SK-N-SH treated with all-trans-retinoic acid at 6 μM for 48 hours (cell line): ENCODE measurements at regions not wholly inside any gene's neighbourhood (a gene's known extent, or its start where the extent isn't known, plus 50 kb on each side); places are given as distances from the start of the nearest gene placed in this dataset.

Experiments
- ATAC-seq: fragments of 200-7000 bp; cut with Tn5 transposase; 3 replicates; pipeline ENCODE4 v1.9.1; 2020; ENCODE audit warnings: mild to moderate bottlenecking, moderate library complexity
- ARNTL ChIP-seq: fragments of 450-650 bp; formaldehyde crosslinking; IDR thresholded peaks from 2 replicates; pipeline ENCODE4 v1.5.0; 2020; ENCODE audit warnings: low read depth, mild to moderate bottlenecking, moderate library complexity, borderline replicate concordance
- BACH2 ChIP-seq: fragments of 250-450 bp; sonication (Bioruptor Pico); IDR thresholded peaks from 2 replicates; pipeline ENCODE4 v1.9.0; 2021; ENCODE audit warnings: mild to moderate bottlenecking, borderline replicate concordance
- ESRRG ChIP-seq: fragments of 250-450 bp; sonication (Bioruptor Pico); IDR thresholded peaks from 2 replicates; pipeline ENCODE4 v1.6.1; 2021; ENCODE audit warnings: mild to moderate bottlenecking
- GLIS3 ChIP-seq: fragments of 250-450 bp; sonication (Bioruptor Pico); IDR thresholded peaks from 2 replicates; pipeline ENCODE4 v1.5.0; 2020; ENCODE audit warnings: mild to moderate bottlenecking, moderate library complexity
- ISL1 ChIP-seq: fragments of 250-450 bp; sonication (Bioruptor Pico); IDR thresholded peaks from 2 replicates; pipeline ENCODE4 v2.1.2; 2022; ENCODE audit warnings: mild to moderate bottlenecking, moderate library complexity
- OSR1 ChIP-seq: fragments of 250-450 bp; sonication (Bioruptor Pico); IDR thresholded peaks from 2 replicates; pipeline ENCODE4 v1.8.0; 2022; ENCODE audit warnings: moderate library complexity, mild to moderate bottlenecking, inconsistent platforms
- PPARA ChIP-seq: fragments of 250-450 bp; sonication (Bioruptor Pico); IDR thresholded peaks from 2 replicates; pipeline ENCODE4 v1.5.0; 2020; ENCODE audit warnings: mild to moderate bottlenecking, borderline replicate concordance
- RARB ChIP-seq: fragments of 250-450 bp; sonication (Bioruptor Pico); IDR thresholded peaks from 2 replicates; pipeline ENCODE4 v1.8.0; 2021; ENCODE audit warnings: mild to moderate bottlenecking, moderate library complexity
- SNAI2 ChIP-seq: fragments of 250-450 bp; sonication (Bioruptor Pico); IDR thresholded peaks from 2 replicates; pipeline ENCODE4 v1.5.0; 2020; ENCODE audit warnings: mild to moderate bottlenecking, moderate library complexity
- TCF4 ChIP-seq: fragments of 250-450 bp; sonication (Bioruptor Pico); IDR thresholded peaks from 2 replicates; pipeline ENCODE4 v1.8.0; 2021; ENCODE audit warnings: mild to moderate bottlenecking, moderate library complexity, borderline replicate concordance
- TOX ChIP-seq: fragments of 250-450 bp; sonication (Bioruptor Pico); IDR thresholded peaks from 2 replicates; pipeline ENCODE4 v1.8.0; 2021; ENCODE audit warnings: mild to moderate bottlenecking, moderate library complexity, borderline replicate concordance
- ZC3H10 ChIP-seq: fragments of 250-450 bp; sonication (Bioruptor Pico); IDR thresholded peaks from 2 replicates; pipeline ENCODE4 v1.5.1; 2021; ENCODE audit warnings: mild to moderate bottlenecking, moderate library complexity
- ZFP3 ChIP-seq: fragments of 250-450 bp; sonication (Bioruptor Pico); IDR thresholded peaks from 2 replicates; pipeline ENCODE4 v1.5.0; 2020; ENCODE audit warnings: mild to moderate bottlenecking, moderate library complexity
- ZFP30 ChIP-seq: fragments of 450-650 bp; formaldehyde crosslinking; IDR thresholded peaks from 2 replicates; pipeline ENCODE4 v1.5.0; 2022; ENCODE audit warnings: mild to moderate bottlenecking, moderate library complexity
- ZNF565 ChIP-seq: fragments of 450-650 bp; formaldehyde crosslinking; conservative IDR thresholded peaks from 2 replicates; pipeline ENCODE4 v1.5.0; 2020; ENCODE audit warnings: low read depth, mild to moderate bottlenecking, moderate library complexity
- ZNF70 ChIP-seq: fragments of 450-650 bp; formaldehyde crosslinking; IDR thresholded peaks from 2 replicates; pipeline ENCODE4 v1.5.0; 2020; ENCODE audit warnings: mild to moderate bottlenecking, moderate library complexity
- ZNF8 ChIP-seq: fragments of 450-650 bp; formaldehyde crosslinking; IDR thresholded peaks from 2 replicates; pipeline ENCODE4 v1.5.0; 2020; ENCODE audit warnings: mild to moderate bottlenecking, moderate library complexity
- TF ChIP-seq, protein P1 (sequence below): fragments of 250-450 bp; sonication (Bioruptor Pico); IDR thresholded peaks from 2 replicates; pipeline ENCODE4 v1.8.0; 2021; ENCODE audit warnings: low read depth, mild to moderate bottlenecking, moderate library complexity, borderline replicate concordance
- TF ChIP-seq, protein P2 (sequence below): fragments of 250-450 bp; sonication (Bioruptor Pico); IDR thresholded peaks from 2 replicates; pipeline ENCODE4 v1.5.1; 2020; ENCODE audit warnings: low read depth, mild to moderate bottlenecking, moderate library complexity
- TF ChIP-seq, protein P3 (sequence below): fragments of 250-450 bp; sonication (Bioruptor Pico); IDR thresholded peaks from 2 replicates; pipeline ENCODE4 v1.8.0; 2020; ENCODE audit warnings: mild to moderate bottlenecking, moderate library complexity, borderline replicate concordance
- TF ChIP-seq, protein P4 (sequence below): fragments of 250-450 bp; sonication (Bioruptor Pico); IDR thresholded peaks from 2 replicates; pipeline ENCODE4 v1.5.1; 2021; ENCODE audit warnings: mild to moderate bottlenecking, moderate library complexity
- TF ChIP-seq, protein P5 (sequence below): fragments of 250-450 bp; sonication (Bioruptor Pico); IDR thresholded peaks from 2 replicates; pipeline ENCODE4 v1.5.0; 2020; ENCODE audit warnings: mild to moderate bottlenecking, moderate library complexity

DNA sequence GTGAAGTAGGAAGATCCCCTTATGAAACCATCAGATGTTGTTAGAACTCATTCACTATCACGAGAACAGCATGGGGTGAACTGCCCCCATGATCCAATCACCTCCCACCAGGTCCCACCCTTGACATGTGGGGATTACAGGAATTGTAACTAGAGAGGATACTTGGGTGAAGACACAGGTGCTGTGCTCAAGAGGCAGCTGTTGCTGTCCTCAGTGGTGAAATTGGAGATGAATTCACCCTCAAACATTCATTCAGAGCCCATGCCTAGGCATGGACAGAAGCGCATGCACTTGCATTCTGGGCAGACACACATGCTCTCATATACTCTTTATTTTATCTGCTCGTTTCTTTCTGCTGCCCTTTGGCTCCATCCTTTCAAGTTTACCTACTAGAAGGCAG, 385.0 kb downstream of the INSC start:
- ATAC-seq: no peak
- TF ChIP-seq ZC3H10 (CRISPR knock-in tag) (no peak), TCF4 (CRISPR knock-in tag) (no peak), SNAI2 (CRISPR knock-in tag) (no peak), TOX (CRISPR knock-in tag) (no peak), PPARA (no peak), ZFP3 (CRISPR knock-in tag) (no peak), GLIS3 (CRISPR knock-in tag) (no peak), ZNF70 (CRISPR knock-in tag) (no peak), ISL1 (no peak)
- TF ChIP-seq, protein P1, sequence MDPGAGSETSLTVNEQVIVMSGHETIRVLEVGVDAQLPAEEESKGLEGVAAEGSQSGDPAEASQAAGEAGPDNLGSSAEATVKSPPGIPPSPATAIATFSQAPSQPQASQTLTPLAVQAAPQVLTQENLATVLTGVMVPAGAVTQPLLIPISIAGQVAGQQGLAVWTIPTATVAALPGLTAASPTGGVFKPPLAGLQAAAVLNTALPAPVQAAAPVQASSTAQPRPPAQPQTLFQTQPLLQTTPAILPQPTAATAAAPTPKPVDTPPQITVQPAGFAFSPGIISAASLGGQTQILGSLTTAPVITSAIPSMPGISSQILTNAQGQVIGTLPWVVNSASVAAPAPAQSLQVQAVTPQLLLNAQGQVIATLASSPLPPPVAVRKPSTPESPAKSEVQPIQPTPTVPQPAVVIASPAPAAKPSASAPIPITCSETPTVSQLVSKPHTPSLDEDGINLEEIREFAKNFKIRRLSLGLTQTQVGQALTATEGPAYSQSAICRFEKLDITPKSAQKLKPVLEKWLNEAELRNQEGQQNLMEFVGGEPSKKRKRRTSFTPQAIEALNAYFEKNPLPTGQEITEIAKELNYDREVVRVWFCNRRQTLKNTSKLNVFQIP (CRISPR knock-in tag): no peak
- TF ChIP-seq, protein P2, sequence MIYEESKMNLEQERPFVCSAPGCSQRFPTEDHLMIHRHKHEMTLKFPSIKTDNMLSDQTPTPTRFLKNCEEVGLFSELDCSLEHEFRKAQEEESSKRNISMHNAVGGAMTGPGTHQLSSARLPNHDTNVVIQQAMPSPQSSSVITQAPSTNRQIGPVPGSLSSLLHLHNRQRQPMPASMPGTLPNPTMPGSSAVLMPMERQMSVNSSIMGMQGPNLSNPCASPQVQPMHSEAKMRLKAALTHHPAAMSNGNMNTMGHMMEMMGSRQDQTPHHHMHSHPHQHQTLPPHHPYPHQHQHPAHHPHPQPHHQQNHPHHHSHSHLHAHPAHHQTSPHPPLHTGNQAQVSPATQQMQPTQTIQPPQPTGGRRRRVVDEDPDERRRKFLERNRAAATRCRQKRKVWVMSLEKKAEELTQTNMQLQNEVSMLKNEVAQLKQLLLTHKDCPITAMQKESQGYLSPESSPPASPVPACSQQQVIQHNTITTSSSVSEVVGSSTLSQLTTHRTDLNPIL: no peak

DNA sequence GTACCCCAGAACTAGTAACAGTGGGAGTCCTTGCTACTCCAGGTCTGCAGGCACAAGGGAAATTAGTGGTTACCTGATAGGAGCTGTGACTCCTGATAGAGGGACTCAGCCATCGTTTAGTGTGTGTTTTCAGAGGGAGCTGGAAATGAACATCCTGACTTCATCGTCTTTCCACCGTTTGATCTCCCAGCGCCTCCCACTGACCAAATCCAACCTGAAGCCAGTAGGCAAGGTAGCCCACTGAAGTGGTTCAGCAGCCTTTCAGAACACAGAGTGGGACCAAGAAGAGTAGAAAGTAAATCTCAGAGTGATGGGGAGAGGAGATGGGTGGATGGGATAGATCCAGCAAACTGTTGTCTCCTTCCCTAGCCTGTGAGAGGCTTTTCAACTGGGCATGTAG, 385.9 kb downstream of the INSC start:
- ATAC-seq: no peak
- no peak for TF ChIP-seq TCF4 (CRISPR knock-in tag)
- no peak for TF ChIP-seq ZNF8
- TF ChIP-seq RARB (CRISPR knock-in tag): no peak

DNA sequence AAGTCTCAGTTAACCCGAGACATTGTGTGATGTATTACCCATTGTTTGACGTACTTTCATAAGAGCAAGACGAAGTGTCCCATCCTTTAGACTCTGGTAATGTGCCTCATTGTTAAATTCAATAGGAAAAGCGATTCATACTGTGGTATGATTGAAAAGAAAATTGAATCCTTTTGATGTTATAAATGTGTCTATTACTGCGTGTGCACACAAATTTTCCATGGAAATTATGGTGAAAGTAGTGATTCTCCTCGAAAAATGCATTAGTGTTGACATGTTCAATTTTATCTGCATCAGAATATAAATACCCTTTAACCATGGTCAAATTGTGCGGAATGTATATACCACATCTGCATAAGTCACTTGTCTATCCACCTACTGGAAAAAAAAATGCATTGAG, 386.8 kb downstream of the INSC start:
- no peak for TF ChIP-seq ZNF8
- no peak for TF ChIP-seq TOX (CRISPR knock-in tag)
- TF ChIP-seq ZFP3 (CRISPR knock-in tag): no peak
- TF ChIP-seq, protein P1 (CRISPR knock-in tag): no peak
- no peak for TF ChIP-seq PPARA
- TF ChIP-seq ZFP30 (CRISPR knock-in tag): no peak
- no peak for TF ChIP-seq RARB (CRISPR knock-in tag)
- TF ChIP-seq, protein P3, sequence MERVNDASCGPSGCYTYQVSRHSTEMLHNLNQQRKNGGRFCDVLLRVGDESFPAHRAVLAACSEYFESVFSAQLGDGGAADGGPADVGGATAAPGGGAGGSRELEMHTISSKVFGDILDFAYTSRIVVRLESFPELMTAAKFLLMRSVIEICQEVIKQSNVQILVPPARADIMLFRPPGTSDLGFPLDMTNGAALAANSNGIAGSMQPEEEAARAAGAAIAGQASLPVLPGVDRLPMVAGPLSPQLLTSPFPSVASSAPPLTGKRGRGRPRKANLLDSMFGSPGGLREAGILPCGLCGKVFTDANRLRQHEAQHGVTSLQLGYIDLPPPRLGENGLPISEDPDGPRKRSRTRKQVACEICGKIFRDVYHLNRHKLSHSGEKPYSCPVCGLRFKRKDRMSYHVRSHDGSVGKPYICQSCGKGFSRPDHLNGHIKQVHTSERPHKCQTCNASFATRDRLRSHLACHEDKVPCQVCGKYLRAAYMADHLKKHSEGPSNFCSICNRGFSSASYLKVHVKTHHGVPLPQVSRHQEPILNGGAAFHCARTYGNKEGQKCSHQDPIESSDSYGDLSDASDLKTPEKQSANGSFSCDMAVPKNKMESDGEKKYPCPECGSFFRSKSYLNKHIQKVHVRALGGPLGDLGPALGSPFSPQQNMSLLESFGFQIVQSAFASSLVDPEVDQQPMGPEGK (CRISPR knock-in tag): no peak
- no peak for TF ChIP-seq ESRRG
- TF ChIP-seq, protein P2: no peak
- TF ChIP-seq SNAI2 (CRISPR knock-in tag): no peak
- TF ChIP-seq, protein P4, sequence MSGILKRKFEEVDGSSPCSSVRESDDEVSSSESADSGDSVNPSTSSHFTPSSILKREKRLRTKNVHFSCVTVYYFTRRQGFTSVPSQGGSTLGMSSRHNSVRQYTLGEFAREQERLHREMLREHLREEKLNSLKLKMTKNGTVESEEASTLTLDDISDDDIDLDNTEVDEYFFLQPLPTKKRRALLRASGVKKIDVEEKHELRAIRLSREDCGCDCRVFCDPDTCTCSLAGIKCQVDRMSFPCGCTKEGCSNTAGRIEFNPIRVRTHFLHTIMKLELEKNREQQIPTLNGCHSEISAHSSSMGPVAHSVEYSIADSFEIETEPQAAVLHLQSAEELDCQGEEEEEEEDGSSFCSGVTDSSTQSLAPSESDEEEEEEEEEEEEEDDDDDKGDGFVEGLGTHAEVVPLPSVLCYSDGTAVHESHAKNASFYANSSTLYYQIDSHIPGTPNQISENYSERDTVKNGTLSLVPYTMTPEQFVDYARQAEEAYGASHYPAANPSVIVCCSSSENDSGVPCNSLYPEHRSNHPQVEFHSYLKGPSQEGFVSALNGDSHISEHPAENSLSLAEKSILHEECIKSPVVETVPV (CRISPR knock-in tag): no peak
- no peak for TF ChIP-seq TCF4 (CRISPR knock-in tag)
- TF ChIP-seq BACH2: no peak
- TF ChIP-seq, protein P5, sequence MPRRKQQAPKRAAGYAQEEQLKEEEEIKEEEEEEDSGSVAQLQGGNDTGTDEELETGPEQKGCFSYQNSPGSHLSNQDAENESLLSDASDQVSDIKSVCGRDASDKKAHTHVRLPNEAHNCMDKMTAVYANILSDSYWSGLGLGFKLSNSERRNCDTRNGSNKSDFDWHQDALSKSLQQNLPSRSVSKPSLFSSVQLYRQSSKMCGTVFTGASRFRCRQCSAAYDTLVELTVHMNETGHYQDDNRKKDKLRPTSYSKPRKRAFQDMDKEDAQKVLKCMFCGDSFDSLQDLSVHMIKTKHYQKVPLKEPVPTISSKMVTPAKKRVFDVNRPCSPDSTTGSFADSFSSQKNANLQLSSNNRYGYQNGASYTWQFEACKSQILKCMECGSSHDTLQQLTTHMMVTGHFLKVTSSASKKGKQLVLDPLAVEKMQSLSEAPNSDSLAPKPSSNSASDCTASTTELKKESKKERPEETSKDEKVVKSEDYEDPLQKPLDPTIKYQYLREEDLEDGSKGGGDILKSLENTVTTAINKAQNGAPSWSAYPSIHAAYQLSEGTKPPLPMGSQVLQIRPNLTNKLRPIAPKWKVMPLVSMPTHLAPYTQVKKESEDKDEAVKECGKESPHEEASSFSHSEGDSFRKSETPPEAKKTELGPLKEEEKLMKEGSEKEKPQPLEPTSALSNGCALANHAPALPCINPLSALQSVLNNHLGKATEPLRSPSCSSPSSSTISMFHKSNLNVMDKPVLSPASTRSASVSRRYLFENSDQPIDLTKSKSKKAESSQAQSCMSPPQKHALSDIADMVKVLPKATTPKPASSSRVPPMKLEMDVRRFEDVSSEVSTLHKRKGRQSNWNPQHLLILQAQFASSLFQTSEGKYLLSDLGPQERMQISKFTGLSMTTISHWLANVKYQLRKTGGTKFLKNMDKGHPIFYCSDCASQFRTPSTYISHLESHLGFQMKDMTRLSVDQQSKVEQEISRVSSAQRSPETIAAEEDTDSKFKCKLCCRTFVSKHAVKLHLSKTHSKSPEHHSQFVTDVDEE: no peak
- no peak for TF ChIP-seq ZNF565
- no peak for TF ChIP-seq ARNTL (CRISPR knock-in tag)
- TF ChIP-seq OSR1 (CRISPR knock-in tag): no peak
- TF ChIP-seq ZNF70 (CRISPR knock-in tag): no peak
- ATAC-seq: no peak
